ENCODE measurements at regions not wholly inside any gene's neighbourhood (a gene's known extent, or its start where the extent isn't known, plus 50 kb on each side); places are given as distances from the start of the nearest gene placed in this dataset.

DNA sequence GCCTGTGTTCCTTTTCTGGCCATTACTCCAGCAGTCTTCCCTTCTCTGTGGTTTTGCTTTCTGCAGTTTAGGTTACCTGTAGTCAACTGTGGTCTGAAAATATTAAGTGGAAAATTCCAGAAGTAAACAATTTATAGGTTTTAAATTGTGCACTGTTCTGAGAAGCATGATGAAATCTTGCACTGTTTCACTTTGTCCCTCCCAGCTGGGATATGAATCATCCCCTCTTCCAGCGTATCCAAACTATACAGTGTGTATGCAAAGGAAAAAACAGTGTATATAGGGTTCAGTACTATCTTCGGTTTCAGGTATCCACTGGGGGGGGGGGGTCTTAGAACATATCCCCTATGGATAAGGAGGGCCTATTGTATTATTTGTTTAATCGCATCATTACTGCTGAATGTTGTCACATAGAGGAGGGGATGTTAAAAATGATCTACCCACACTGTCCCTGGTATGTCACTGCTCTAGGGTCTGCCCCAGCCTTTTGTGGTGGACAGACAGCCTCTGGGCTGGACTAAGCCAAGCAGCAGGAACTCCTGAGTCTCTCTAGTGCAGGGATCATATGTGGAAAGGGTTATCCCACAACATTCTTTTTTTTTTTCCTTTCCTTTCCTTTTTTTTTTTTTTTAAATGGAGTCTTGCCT, 109.1 kb upstream of the MAX start:
- TF ChIP-seq TAF1 (IDR thresholded peaks at IDR 0.05; ENCODE audit: borderline replicate concordance, insufficient read depth, low read length) = no peak
- no peak for TF ChIP-seq FOXP2 (optimal IDR thresholded peaks at IDR 0.05; ENCODE audit: borderline replicate concordance, extremely low read depth, extremely low read length, insufficient read depth)
- TF ChIP-seq SIN3A (IDR thresholded peaks at IDR 0.05; ENCODE audit: borderline replicate concordance, insufficient read depth, low read length) = no peak
- TF ChIP-seq POLR2AphosphoS5 (IDR thresholded peaks at IDR 0.05; ENCODE audit: low read depth, low read length) = no peak

DNA sequence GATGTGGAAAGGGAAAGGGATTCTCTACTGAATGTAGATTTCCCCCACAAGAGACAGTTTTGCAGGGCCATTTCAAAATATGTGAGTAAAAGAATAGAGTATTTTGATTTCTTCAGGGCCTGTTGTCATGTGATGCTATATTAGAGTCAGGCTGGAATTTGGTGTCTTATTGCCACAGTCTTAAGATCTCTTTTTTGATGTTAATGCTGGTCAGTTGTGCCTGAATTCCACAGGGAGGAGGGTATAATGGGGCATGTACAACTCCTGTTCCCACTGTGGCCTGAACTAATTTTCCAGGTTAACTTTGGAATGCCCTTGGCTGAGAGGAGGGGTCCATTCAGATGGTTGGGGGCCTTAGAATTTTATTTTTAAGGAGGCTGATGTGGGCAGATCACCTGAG, 111.0 kb upstream of the MAX start:
- TF ChIP-seq FOXP2 (optimal IDR thresholded peaks at IDR 0.05; ENCODE audit: borderline replicate concordance, extremely low read depth, extremely low read length, insufficient read depth) (no peak), POLR2AphosphoS5 (IDR thresholded peaks at IDR 0.05; ENCODE audit: low read depth, low read length) (no peak), TAF1 (IDR thresholded peaks at IDR 0.05; ENCODE audit: borderline replicate concordance, insufficient read depth, low read length) (no peak), SIN3A (IDR thresholded peaks at IDR 0.05; ENCODE audit: borderline replicate concordance, insufficient read depth, low read length) (no peak)
- TF ChIP-seq, protein P1, sequence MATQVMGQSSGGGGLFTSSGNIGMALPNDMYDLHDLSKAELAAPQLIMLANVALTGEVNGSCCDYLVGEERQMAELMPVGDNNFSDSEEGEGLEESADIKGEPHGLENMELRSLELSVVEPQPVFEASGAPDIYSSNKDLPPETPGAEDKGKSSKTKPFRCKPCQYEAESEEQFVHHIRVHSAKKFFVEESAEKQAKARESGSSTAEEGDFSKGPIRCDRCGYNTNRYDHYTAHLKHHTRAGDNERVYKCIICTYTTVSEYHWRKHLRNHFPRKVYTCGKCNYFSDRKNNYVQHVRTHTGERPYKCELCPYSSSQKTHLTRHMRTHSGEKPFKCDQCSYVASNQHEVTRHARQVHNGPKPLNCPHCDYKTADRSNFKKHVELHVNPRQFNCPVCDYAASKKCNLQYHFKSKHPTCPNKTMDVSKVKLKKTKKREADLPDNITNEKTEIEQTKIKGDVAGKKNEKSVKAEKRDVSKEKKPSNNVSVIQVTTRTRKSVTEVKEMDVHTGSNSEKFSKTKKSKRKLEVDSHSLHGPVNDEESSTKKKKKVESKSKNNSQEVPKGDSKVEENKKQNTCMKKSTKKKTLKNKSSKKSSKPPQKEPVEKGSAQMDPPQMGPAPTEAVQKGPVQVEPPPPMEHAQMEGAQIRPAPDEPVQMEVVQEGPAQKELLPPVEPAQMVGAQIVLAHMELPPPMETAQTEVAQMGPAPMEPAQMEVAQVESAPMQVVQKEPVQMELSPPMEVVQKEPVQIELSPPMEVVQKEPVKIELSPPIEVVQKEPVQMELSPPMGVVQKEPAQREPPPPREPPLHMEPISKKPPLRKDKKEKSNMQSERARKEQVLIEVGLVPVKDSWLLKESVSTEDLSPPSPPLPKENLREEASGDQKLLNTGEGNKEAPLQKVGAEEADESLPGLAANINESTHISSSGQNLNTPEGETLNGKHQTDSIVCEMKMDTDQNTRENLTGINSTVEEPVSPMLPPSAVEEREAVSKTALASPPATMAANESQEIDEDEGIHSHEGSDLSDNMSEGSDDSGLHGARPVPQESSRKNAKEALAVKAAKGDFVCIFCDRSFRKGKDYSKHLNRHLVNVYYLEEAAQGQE (IDR thresholded peaks at IDR 0.05; ENCODE audit: insufficient read depth in 1 of 2, low read depth in 2 of 2, low read length in 2 of 2) = no peak

DNA sequence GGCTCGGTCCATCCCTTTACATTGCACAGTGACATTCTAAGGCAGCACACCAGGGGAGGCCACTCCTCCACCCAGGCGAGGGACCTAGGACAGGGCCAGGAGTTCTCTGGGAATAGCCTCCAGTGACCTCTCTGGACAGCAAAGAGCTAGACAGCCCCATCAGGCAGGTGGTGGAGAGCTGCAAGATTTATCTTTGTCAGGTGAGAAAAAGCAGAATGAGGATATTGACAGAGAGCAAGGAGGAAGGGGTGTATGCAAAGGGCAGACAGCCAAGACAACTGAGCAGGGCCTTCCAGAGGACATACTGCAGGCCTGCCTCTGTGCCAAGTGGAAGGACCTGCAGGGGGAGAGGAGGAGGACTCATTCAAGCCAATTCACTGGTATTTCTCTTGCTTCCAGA, 112.4 kb upstream of the MAX start:
- TF ChIP-seq TAF1 (IDR thresholded peaks at IDR 0.05; ENCODE audit: borderline replicate concordance, insufficient read depth, low read length) (no peak), POLR2AphosphoS5 (IDR thresholded peaks at IDR 0.05; ENCODE audit: low read depth, low read length) (no peak)

DNA sequence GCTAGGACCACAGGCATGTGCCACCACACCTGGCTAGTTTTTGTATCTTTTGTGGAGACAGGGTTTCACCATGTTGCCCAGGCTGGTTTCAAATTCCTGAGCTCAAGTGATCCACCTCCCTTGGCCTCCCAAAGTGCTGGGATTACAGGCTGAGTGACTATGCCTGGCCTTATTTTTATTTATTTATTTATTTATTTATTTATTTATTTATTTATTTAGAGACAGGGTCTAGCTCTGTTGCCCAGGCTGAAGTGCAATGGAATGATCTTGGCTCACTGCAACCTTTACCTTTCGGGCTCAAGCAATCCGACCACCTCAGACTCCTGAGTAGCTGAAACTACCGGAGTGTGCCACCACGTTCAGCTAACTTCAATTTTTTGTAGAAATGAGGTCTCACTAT, 117.0 kb upstream of the MAX start:
- no peak for TF ChIP-seq TAF1 (IDR thresholded peaks at IDR 0.05; ENCODE audit: borderline replicate concordance, insufficient read depth, low read length)
- no peak for TF ChIP-seq POLR2AphosphoS5 (IDR thresholded peaks at IDR 0.05; ENCODE audit: low read depth, low read length)
- no peak for TF ChIP-seq SIN3A (IDR thresholded peaks at IDR 0.05; ENCODE audit: borderline replicate concordance, insufficient read depth, low read length)

DNA sequence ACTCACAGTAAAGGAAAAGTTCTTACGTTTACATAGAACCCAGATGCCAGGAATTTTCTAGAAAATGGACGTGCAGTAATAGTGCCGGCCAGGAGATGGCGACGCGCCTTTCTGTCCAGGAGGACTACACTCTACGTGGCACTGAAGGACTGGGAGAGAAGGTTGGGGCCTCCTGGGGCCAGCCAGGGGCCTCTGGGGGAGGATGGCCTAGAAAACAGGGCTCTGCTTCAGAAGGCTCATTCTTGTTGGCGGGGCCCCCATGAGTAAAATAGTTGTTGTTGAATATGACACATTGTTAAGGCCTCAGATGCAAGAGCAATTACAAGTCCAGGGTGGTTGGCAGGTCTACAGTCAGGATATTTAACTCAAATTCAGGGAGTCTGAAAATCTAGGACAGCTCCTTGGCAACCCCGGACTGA, 120.1 kb upstream of the MAX start:
- TF ChIP-seq POLR2AphosphoS5 (IDR thresholded peaks at IDR 0.05; ENCODE audit: low read depth, low read length) (no peak), FOXP2 (optimal IDR thresholded peaks at IDR 0.05; ENCODE audit: borderline replicate concordance, extremely low read depth, extremely low read length, insufficient read depth) (no peak), SIN3A (IDR thresholded peaks at IDR 0.05; ENCODE audit: borderline replicate concordance, insufficient read depth, low read length) (no peak), TAF1 (IDR thresholded peaks at IDR 0.05; ENCODE audit: borderline replicate concordance, insufficient read depth, low read length) (no peak)
- TF ChIP-seq, protein P1 (IDR thresholded peaks at IDR 0.05; ENCODE audit: insufficient read depth in 1 of 2, low read depth in 2 of 2, low read length in 2 of 2) = no peak

DNA sequence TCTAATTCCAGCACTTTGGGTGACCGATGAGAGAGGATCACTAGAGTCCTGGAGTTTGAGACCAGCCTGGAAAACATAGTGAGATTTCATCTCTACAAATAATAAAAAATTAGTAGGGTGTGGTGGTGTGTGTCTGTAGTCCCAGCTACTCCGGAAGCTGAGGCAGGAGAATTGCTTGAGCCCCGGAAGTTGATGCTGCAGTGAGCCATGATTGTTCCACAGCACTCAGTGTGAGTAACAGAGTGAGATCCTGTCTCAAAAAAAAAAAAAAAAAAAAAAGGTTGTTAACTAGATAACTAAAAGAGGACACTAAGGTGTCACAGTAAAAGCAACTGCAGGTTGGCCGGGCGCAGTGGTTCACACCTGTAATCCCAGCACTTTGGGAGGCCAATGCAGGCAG, 121.3 kb upstream of the MAX start:
- TF ChIP-seq FOXP2 (optimal IDR thresholded peaks at IDR 0.05; ENCODE audit: borderline replicate concordance, extremely low read depth, extremely low read length, insufficient read depth) (no peak), SIN3A (IDR thresholded peaks at IDR 0.05; ENCODE audit: borderline replicate concordance, insufficient read depth, low read length) (no peak), TAF1 (IDR thresholded peaks at IDR 0.05; ENCODE audit: borderline replicate concordance, insufficient read depth, low read length) (no peak), POLR2AphosphoS5 (IDR thresholded peaks at IDR 0.05; ENCODE audit: low read depth, low read length) (no peak)
- TF ChIP-seq, protein P1 (IDR thresholded peaks at IDR 0.05; ENCODE audit: insufficient read depth in 1 of 2, low read depth in 2 of 2, low read length in 2 of 2) = no peak
